ENCODE measurements at regions not wholly inside any gene's neighbourhood (a gene's known extent, or its start where the extent isn't known, plus 50 kb on each side); places are given as distances from the start of the nearest gene placed in this dataset.

DNA sequence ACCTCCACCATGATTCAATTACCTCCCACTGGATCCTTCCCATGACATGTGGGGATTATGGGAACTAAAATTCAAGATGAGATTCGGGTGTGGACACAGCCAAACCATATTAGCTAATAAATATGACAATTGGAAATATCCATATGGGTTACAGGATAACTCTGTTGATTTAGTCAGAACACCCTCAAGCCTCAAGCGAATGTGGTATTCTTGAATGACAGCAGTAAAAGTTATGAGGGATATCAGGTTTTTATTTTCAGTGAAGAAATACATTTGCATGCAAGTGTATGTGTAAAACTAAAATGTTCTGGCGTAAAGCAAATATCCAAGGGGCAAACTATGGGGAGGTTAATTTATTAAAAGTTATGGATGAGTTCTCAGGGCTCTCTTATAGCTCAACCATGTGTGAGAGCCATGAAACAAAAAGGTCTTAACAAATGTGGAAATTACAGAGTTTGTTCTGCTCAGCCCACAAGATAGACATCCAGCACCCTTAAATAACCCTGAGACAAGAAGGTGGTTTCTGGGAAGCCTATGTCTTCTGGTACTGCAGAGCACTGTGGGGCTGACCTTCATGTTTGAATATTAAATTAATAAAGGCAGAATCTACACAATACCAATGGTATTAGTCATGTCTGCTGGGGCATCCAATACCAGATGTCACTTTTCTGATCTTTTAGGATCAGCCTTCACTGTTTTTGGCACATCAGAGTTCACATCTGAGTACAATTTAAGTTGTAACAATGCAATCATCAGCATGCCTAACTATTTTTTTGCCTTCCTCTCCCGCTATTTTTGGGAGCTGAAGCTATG, 370.5 kb upstream of the RSPO3 start:
- Histone ChIP-seq H2AFZ (ENCODE audit: low read length) (no peak overlapping the region), H3K4me2 (ENCODE audit: low read length) (no peak overlapping the region), H4K20me1 (ENCODE audit: insufficient read depth, low read length) (no peaks in the 10 kb centered on the region), H3F3A (ENCODE audit: insufficient read depth, low read length) (no peaks in the 10 kb centered on the region), H3K79me2 (ENCODE audit: insufficient read depth, low read length) (no peaks in the 10 kb centered on the region), H3K9me3 (ENCODE audit: low read length) (no peaks in the 10 kb centered on the region), H3K9ac (ENCODE audit: low read length) (no peak overlapping the region), H3K4me1 (ENCODE audit: insufficient read depth, low read length, severe bottlenecking) (no peaks in the 10 kb centered on the region), H3K27me3 (ENCODE audit: insufficient read depth, low read length) (no peaks in the 10 kb centered on the region), H3K9me2 (ENCODE audit: low read depth, low read length) (no peaks in the 10 kb centered on the region), H3K27ac (ENCODE audit: low read depth, low read length, poor library complexity, severe bottlenecking) (no peak overlapping the region), H3K36me3 (ENCODE audit: insufficient read depth, low read length) (no peaks in the 10 kb centered on the region), H3K4me3 (ENCODE audit: low read depth, low read length, poor library complexity, severe bottlenecking) (no peak overlapping the region)
- no peak for TF ChIP-seq EZH2 (IDR thresholded peaks at IDR 0.05; ENCODE audit: borderline replicate concordance, low read length)
- TF ChIP-seq, protein P1, sequence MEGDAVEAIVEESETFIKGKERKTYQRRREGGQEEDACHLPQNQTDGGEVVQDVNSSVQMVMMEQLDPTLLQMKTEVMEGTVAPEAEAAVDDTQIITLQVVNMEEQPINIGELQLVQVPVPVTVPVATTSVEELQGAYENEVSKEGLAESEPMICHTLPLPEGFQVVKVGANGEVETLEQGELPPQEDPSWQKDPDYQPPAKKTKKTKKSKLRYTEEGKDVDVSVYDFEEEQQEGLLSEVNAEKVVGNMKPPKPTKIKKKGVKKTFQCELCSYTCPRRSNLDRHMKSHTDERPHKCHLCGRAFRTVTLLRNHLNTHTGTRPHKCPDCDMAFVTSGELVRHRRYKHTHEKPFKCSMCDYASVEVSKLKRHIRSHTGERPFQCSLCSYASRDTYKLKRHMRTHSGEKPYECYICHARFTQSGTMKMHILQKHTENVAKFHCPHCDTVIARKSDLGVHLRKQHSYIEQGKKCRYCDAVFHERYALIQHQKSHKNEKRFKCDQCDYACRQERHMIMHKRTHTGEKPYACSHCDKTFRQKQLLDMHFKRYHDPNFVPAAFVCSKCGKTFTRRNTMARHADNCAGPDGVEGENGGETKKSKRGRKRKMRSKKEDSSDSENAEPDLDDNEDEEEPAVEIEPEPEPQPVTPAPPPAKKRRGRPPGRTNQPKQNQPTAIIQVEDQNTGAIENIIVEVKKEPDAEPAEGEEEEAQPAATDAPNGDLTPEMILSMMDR (IDR thresholded peaks at IDR 0.05; ENCODE audit: low read length): no peak

DNA sequence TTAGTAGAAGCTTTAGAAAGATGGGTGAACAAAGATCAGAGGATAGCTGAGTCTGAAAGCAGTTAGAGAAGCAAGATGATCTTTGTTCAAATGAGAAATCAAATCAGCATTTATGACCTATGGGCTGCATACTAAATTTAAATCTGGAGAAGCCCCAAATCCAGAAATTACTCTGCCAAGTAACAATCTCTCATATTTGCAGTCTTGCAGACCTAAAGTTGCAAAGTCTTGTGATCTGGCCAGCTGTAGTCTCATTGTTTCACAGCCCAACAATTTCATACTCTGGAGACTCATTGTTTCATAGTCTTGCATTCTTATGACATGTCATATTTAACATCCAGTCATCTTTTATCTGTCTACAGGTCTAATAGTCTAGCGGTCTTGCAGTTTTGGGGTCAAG, 364.9 kb upstream of the RSPO3 start:
- no peaks in the 10 kb centered on the region for H4K20me1 ChIP-seq (ENCODE audit: insufficient read depth, low read length)
- no peak overlapping the region for H3K4me3 ChIP-seq (ENCODE audit: low read depth, low read length, poor library complexity, severe bottlenecking)
- H2AFZ ChIP-seq (ENCODE audit: low read length): no peak overlapping the region

DNA sequence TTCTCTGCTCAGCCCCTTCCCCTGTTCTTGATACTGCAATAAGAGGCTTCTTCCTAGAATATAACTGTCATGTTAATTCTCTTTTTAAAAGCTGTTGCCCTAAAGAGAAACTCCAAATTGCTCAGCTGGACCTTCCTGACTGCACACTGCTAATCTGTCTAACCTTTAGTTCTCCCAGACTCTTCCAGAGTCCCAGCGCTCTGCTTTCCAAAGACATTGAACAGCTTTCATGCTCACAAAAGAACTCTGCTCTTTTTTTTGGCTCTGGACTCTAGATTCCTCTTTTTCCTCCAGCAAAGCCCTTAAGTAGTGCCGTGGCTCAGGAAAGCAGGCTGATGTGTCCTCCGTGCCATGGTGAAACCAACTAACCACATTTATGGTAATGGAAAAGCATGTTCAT, 356.6 kb upstream of the RSPO3 start:
- Histone ChIP-seq H3K4me2 (ENCODE audit: low read length) (no peak overlapping the region), H3K79me2 (ENCODE audit: insufficient read depth, low read length) (no peaks in the 10 kb centered on the region), H3K36me3 (ENCODE audit: insufficient read depth, low read length) (no peaks in the 10 kb centered on the region), H3K27me3 (ENCODE audit: insufficient read depth, low read length) (no peaks in the 10 kb centered on the region), H3K9me2 (ENCODE audit: low read depth, low read length) (no peaks in the 10 kb centered on the region), H3K27ac (ENCODE audit: low read depth, low read length, poor library complexity, severe bottlenecking) (no peak overlapping the region), H3K4me1 (ENCODE audit: insufficient read depth, low read length, severe bottlenecking) (no peaks in the 10 kb centered on the region), H3K4me3 (ENCODE audit: low read depth, low read length, poor library complexity, severe bottlenecking) (no peak overlapping the region), H2AFZ (ENCODE audit: low read length) (no peak overlapping the region), H3F3A (ENCODE audit: insufficient read depth, low read length) (no peaks in the 10 kb centered on the region), H3K9ac (ENCODE audit: low read length) (no peak overlapping the region), H3K9me3 (ENCODE audit: low read length) (no peaks in the 10 kb centered on the region), H4K20me1 (ENCODE audit: insufficient read depth, low read length) (no peaks in the 10 kb centered on the region)
- TF ChIP-seq, protein P1 (IDR thresholded peaks at IDR 0.05; ENCODE audit: low read length): no peak
- TF ChIP-seq EZH2 (IDR thresholded peaks at IDR 0.05; ENCODE audit: borderline replicate concordance, low read length): no peak

More for the DNA sequence above, 364.9 kb upstream of the RSPO3 start:
- TF ChIP-seq, protein P1 (IDR thresholded peaks at IDR 0.05; ENCODE audit: low read length): no peak
- no peak for TF ChIP-seq EZH2 (IDR thresholded peaks at IDR 0.05; ENCODE audit: borderline replicate concordance, low read length)
- Histone ChIP-seq H3K9me2 (ENCODE audit: low read depth, low read length) (no peaks in the 10 kb centered on the region), H3K79me2 (ENCODE audit: insufficient read depth, low read length) (no peaks in the 10 kb centered on the region), H3K36me3 (ENCODE audit: insufficient read depth, low read length) (no peaks in the 10 kb centered on the region), H3K9me3 (ENCODE audit: low read length) (no peaks in the 10 kb centered on the region), H3K9ac (ENCODE audit: low read length) (no peak overlapping the region), H3K4me2 (ENCODE audit: low read length) (no peak overlapping the region), H3K27me3 (ENCODE audit: insufficient read depth, low read length) (no peaks in the 10 kb centered on the region), H3F3A (ENCODE audit: insufficient read depth, low read length) (no peaks in the 10 kb centered on the region), H3K27ac (ENCODE audit: low read depth, low read length, poor library complexity, severe bottlenecking) (no peak overlapping the region), H3K4me1 (ENCODE audit: insufficient read depth, low read length, severe bottlenecking) (no peaks in the 10 kb centered on the region)

All from OCI-LY1 (cell line).